Mesendoderm (in vitro differentiated cells): ENCODE measurements at regions not wholly inside any gene's neighbourhood (a gene's known extent, or its start where the extent isn't known, plus 50 kb on each side); places are given as distances from the start of the nearest gene placed in this dataset.

Experiments
- DNase-seq: peaks from one replicate; pipeline ENCODE4 v3.0.0; 2013
- H2AK5ac ChIP-seq: 2 replicates; pipeline ENCODE4 v1.6.1; 2013; ENCODE audit warnings: low read length, inconsistent platforms
- H2BK120ac ChIP-seq: 2 replicates; pipeline ENCODE4 v1.6.1; 2013; ENCODE audit warnings: low read depth, mild to moderate bottlenecking, low read length, moderate library complexity, mixed read lengths
- H2BK15ac ChIP-seq: replicated peaks from 2 replicates; pipeline ENCODE4 v1.6.1; 2013; ENCODE audit warnings: low read depth, mild to moderate bottlenecking, moderate library complexity
- H2BK5ac ChIP-seq: 2 replicates; pipeline ENCODE4 v1.6.1; 2013; ENCODE audit warnings: low read length, inconsistent platforms
- H3K18ac ChIP-seq: 2 replicates; pipeline ENCODE4 v1.6.1; 2013; ENCODE audit warnings: mild to moderate bottlenecking, low read length, mixed read lengths
- H3K23ac ChIP-seq: one replicate; pipeline ENCODE4 v1.6.1; 2013; ENCODE audit warnings: low read length
- H3K27ac ChIP-seq: 2 replicates; pipeline ENCODE4 v1.5.1; 2013; ENCODE audit warnings: low read depth, mild to moderate bottlenecking, inconsistent platforms, low read length, moderate library complexity
- H3K27me3 ChIP-seq: 2 replicates; pipeline ENCODE4 v1.6.1; 2013; ENCODE audit warnings: low read length, control low read depth, mild to moderate bottlenecking, inconsistent platforms; ENCODE audit not compliant: insufficient read depth, poor library complexity
- H3K36me3 ChIP-seq: 2 replicates; pipeline ENCODE4 v1.6.1; 2013; ENCODE audit warnings: low read length, inconsistent platforms; ENCODE audit not compliant: control insufficient read depth, insufficient read depth
- H3K4ac ChIP-seq: one replicate; pipeline ENCODE4 v1.6.1; 2013; ENCODE audit warnings: low read depth, mild to moderate bottlenecking, low read length, moderate library complexity
- H3K4me1 ChIP-seq: 2 replicates; pipeline ENCODE4 v1.6.1; 2013; ENCODE audit warnings: low read depth, low read length, inconsistent platforms; ENCODE audit not compliant: control insufficient read depth
- H3K4me2 ChIP-seq: 2 replicates; pipeline ENCODE4 v1.6.1; 2013; ENCODE audit warnings: low read length
- H3K4me3 ChIP-seq: 2 replicates; pipeline ENCODE4 v1.5.1; 2013; ENCODE audit warnings: mild to moderate bottlenecking, low read length
- H3K56ac ChIP-seq: one replicate; pipeline ENCODE4 v1.6.1; 2013; ENCODE audit warnings: low read length
- H3K79me1 ChIP-seq: 2 replicates; pipeline ENCODE4 v1.6.1; 2013; ENCODE audit warnings: low read length, inconsistent platforms
- H3K79me2 ChIP-seq: 2 replicates; pipeline ENCODE4 v1.6.1; 2013; ENCODE audit warnings: mild to moderate bottlenecking, low read length; ENCODE audit not compliant: control insufficient read depth, insufficient read depth
- H3K9ac ChIP-seq: 2 replicates; pipeline ENCODE4 v1.6.1; 2013; ENCODE audit warnings: low read length, inconsistent platforms
- H4K5ac ChIP-seq: one replicate; pipeline ENCODE4 v1.6.1; 2013; ENCODE audit warnings: low read length
- H4K8ac ChIP-seq: one replicate; pipeline ENCODE4 v1.6.1; 2013; ENCODE audit warnings: low read depth, mild to moderate bottlenecking, control low read depth, low read length, moderate library complexity
- WGBS: extraction: QIAGEN DNeasy Blood & Tissue Kit; methylation state at CpG from one replicate; pipeline ENCODE4 v1.1.7; 2013; ENCODE audit warnings: low lambda C conversion rate, missing lambda C conversion rate; ENCODE audit not compliant: insufficient coverage; ENCODE audit errors: extremely low coverage; 5-methylcytosine and 5-hydroxymethylcytosine counted together

DNA sequence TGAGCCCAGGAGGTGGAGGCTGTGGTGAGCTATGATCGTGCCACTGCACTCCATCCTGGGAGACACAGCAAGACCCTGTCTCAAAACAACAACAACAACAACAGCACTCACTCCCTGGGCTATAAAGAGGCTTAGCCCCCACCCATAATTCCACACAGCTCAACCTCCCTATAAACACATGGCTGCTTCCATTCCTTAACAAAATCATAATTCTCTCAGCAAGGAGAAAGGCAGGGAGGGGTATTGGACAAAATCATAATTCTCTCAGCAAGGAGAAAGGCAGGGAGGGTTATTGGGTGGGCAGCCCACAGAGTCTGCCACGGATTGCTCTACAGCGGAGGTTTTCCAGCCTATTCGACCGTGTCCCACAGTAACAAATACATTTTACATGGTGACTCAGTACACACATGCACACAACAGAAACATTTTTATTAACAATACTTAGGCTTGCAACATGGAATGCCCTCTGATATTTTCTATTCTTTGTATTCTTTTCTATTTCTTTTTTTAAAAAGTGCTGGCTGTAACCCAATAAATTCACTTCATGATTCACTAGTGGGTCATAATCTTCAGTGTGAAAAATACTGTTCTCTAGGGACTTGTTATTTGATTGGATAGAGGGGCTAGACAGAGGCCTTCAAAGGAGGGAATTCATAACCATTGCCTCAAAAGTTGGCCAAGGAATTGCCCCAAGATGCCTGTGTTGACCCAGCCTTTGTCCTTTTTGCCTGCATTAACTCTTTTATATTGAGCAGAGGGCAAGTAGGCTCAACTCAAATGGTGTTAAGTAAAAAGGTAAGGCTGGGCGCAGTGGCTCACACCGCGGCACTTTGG, 50.6 kb upstream of the ZMYND8 start:
- no peak overlapping the region for H4K5ac ChIP-seq
- H3K27ac ChIP-seq, result no peak overlapping the region
- no peak overlapping the region for H2BK120ac ChIP-seq
- no peak overlapping the region for H3K4me3 ChIP-seq
- H3K23ac ChIP-seq, result no peak overlapping the region
- H3K27me3 ChIP-seq, result no peaks in the 10 kb centered on the region
- no peak overlapping the region for H3K4me2 ChIP-seq
- no peak for DNase-seq
- H3K79me2 ChIP-seq, result no peaks in the 10 kb centered on the region
- H3K4me1 ChIP-seq, result no peaks in the 10 kb centered on the region
- no peak overlapping the region for H4K8ac ChIP-seq
- no peaks in the 10 kb centered on the region for H3K36me3 ChIP-seq
- no peaks in the 10 kb centered on the region for H3K79me1 ChIP-seq
- H2BK5ac ChIP-seq, result no peak overlapping the region
- no peak overlapping the region for H3K18ac ChIP-seq
- H3K9ac ChIP-seq, result no peak overlapping the region
- no peak overlapping the region for H2BK15ac ChIP-seq
- no peak overlapping the region for H3K4ac ChIP-seq
- no peak overlapping the region for H2AK5ac ChIP-seq
- no CpG with 5 or more reads among the region's 8 CpGs for WGBS
- no peak overlapping the region for H3K56ac ChIP-seq

- Histone ChIP-seq H3K27ac (no peak overlapping the region), H3K4me1 (no peaks in the 10 kb centered on the region), H4K8ac (no peak overlapping the region), H3K36me3 (no peaks in the 10 kb centered on the region), H3K4me2 (no peak overlapping the region), H3K79me1 (no peaks in the 10 kb centered on the region), H2BK5ac (no peak overlapping the region), H3K79me2 (no peaks in the 10 kb centered on the region), H3K18ac (no peak overlapping the region), H2BK120ac (no peak overlapping the region), H3K56ac (no peak overlapping the region), H4K5ac (no peak overlapping the region), H2AK5ac (no peak overlapping the region), H3K23ac (no peak overlapping the region), H3K27me3 (no peaks in the 10 kb centered on the region), H3K4ac (no peak overlapping the region), H3K9ac (no peak overlapping the region), H2BK15ac (no peak overlapping the region), H3K4me3 (no peak overlapping the region)
- no peak for DNase-seq
- no CpG with 5 or more reads among the region's 5 CpGs for WGBS
Observed at GRCh38 chr20:47411161-47411560, 54.7 kb upstream of the ZMYND8 start.

DNA sequence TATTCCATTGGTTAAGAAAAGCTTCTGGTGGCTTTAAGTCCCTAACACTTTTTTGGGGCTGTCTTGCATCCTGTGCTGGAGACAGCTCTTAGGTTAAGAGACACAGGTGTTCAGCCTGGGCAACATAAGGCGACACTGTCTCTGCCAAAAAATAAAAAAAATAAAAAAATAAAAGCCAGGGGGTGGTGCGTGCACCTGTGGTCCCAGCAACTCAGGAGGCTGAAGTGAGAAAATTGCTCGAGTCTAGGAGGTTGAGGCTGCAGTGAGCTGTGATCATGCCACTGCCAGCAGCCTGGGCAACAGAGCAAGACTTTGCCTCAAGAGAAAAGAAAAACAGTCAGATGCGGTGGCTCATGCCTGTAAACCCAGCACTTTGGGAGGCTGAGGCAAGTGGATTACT, 55.6 kb upstream of the ZMYND8 start:
- no peak overlapping the region for H2AK5ac ChIP-seq
- H3K4ac ChIP-seq, result no peak overlapping the region
- DNase-seq, result no peak
- no peak overlapping the region for H4K8ac ChIP-seq
- H3K27ac ChIP-seq, result no peak overlapping the region
- no peak overlapping the region for H4K5ac ChIP-seq
- no peak overlapping the region for H3K4me2 ChIP-seq
- H3K4me1 ChIP-seq, result no peaks in the 10 kb centered on the region
- H3K36me3 ChIP-seq, result no peaks in the 10 kb centered on the region
- no peak overlapping the region for H3K4me3 ChIP-seq
- H2BK120ac ChIP-seq, result no peak overlapping the region
- no peak overlapping the region for H2BK15ac ChIP-seq
- H3K23ac ChIP-seq, result no peak overlapping the region
- no peaks in the 10 kb centered on the region for H3K79me2 ChIP-seq
- no peak overlapping the region for H3K18ac ChIP-seq
- WGBS, result no CpG with 5 or more reads among the region's 4 CpGs
- H3K79me1 ChIP-seq, result no peaks in the 10 kb centered on the region
- no peak overlapping the region for H2BK5ac ChIP-seq
- H3K9ac ChIP-seq, result no peak overlapping the region
- no peak overlapping the region for H3K56ac ChIP-seq
- no peaks in the 10 kb centered on the region for H3K27me3 ChIP-seq

- WGBS, result no CpG with 5 or more reads among the region's 8 CpGs
- no peak for DNase-seq
- Histone ChIP-seq H3K79me1 (no peaks in the 10 kb centered on the region), H3K4me1 (no peaks in the 10 kb centered on the region), H3K23ac (no peak overlapping the region), H3K56ac (no peak overlapping the region), H4K8ac (no peak overlapping the region), H3K27me3 (no peaks in the 10 kb centered on the region), H2BK15ac (no peak overlapping the region), H3K18ac (no peak overlapping the region), H3K4me3 (no peak overlapping the region), H3K9ac (no peak overlapping the region), H2BK5ac (no peak overlapping the region), H4K5ac (no peak overlapping the region), H2AK5ac (no peak overlapping the region), H3K4ac (no peak overlapping the region), H2BK120ac (no peak overlapping the region), H3K36me3 (no peaks in the 10 kb centered on the region), H3K4me2 (no peak overlapping the region), H3K27ac (no peak overlapping the region), H3K79me2 (no peaks in the 10 kb centered on the region)
Observed at GRCh38 chr20:47413189-47413588, 56.7 kb upstream of the ZMYND8 start.

- Histone ChIP-seq H3K4me2 (no peak overlapping the region), H2AK5ac (no peak overlapping the region), H3K27ac (no peak overlapping the region), H4K8ac (no peak overlapping the region), H2BK15ac (no peak overlapping the region), H3K4me3 (no peak overlapping the region), H3K4me1 (no peaks in the 10 kb centered on the region), H3K18ac (no peak overlapping the region), H3K9ac (no peak overlapping the region), H3K23ac (no peak overlapping the region), H3K56ac (no peak overlapping the region), H3K36me3 (no peaks in the 10 kb centered on the region), H3K27me3 (no peaks in the 10 kb centered on the region), H3K79me2 (no peaks in the 10 kb centered on the region), H2BK5ac (no peak overlapping the region), H4K5ac (no peak overlapping the region), H3K79me1 (no peaks in the 10 kb centered on the region), H2BK120ac (no peak overlapping the region), H3K4ac (no peak overlapping the region)
- WGBS, result no CpG with 5 or more reads among the region's 7 CpGs
- DNase-seq, result no peak
Observed at GRCh38 chr20:47417245-47418068, 61.0 kb upstream of the ZMYND8 start.
